GM19468 (cell line): ENCODE measurements at regions not wholly inside any gene's neighbourhood (a gene's known extent, or its start where the extent isn't known, plus 50 kb on each side); places are given as distances from the start of the nearest gene placed in this dataset.

ENCODE experiments used
- ATAC-seq: cut with Tn5 transposase; IDR thresholded peaks from one replicate; pipeline ENCODE4 v1.9.1; 2021; ENCODE audit warnings: mild to moderate bottlenecking, moderate library complexity, moderate number of reproducible peaks; ENCODE audit not compliant: unreplicated experiment; ENCODE audit errors: extremely low read depth

DNA sequence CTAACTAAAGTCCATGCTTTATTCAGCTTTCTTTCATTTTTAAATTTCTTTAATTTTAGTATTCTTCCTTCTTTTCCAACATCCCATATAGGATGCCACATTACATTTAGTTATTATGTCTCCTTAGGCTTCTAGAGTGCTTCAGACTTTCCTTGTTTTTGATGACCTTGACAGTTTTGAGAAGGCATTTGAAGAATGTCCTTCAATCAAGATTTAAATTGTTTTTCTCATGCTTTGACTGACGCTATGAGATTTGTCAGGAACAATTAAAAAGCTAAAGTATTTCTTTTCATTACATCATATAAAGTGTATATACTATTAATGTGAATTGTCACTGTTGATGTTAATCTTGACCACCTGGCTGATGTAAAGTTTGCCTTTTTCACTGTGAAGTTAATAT lies 173.7 kb upstream of the LYPLAL1 start:
- ATAC-seq, result no peak

- ATAC-seq, result no peak
Measured at GRCh38 chr1:219000631-219001030, 173.0 kb upstream of the LYPLAL1 start.

- no peak for ATAC-seq
Measured at GRCh38 chr1:219010720-219011119, 163.0 kb upstream of the LYPLAL1 start.

DNA sequence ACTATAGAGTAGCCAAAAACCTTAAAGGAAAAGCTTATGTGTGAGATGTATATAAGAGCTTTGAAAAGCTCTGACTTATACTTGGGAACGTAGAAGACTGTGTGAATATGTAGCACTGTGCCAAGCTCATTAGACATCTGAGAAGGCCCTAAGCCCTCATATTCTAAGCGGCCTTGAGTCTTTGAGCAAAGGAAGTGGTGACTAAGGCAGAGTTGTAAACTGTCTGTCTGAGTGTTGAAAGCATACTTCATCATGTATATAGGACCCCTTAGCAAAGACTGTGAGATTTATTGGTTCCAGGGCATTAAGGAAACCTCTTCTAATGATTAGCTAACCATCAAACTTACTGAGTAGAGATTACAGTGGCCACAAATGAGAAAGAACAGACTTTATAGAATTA lies 153.3 kb upstream of the LYPLAL1 start:
- ATAC-seq, result no peak

- no peak for ATAC-seq
Measured at GRCh38 chr1:219020846-219021245, 152.8 kb upstream of the LYPLAL1 start.

DNA sequence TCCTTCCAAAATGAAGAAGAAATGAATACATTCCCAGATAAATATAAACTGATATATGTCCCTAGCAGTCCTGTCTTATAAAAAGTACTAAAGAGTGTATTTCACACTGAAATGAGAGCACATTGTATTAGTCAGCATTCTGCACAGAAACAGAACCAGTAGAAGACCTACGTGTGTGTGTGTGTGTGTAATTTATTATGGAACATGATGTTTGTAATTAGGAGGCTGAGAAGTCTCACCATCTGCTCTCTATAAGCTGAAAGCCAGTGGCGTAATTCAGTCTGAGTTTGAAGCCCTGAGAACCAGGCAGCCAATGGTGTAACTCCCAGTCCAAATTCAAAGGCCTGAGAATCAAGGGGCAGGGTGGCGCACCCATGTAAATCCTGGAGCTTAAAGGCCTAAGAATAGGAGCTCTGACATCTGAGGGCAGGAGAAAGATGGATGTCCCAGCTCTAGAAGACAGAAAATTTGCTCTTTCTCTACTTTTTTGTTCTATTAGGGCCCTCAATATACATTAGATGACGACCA lies 146.5 kb upstream of the LYPLAL1 start:
- no peak for ATAC-seq

DNA sequence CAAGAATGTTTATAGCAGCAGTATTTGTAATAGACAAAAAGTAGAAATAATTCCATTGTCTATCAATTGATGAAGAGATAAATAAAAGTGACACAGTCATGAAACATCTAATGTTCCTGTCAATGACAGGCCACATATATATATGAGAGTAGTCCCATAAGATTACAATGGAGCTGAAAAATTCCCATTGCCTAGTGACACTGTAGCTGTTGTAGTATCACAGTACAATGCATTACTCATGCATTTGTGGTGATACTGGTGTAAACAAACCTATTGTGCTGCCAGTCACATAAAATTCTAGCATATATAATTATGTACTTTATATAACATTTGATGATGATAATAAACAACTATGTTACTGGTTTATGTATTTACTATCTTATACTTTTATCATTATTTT lies 141.9 kb upstream of the LYPLAL1 start:
- no peak for ATAC-seq

GRCh38 chr1:219038398-219038797 lies 135.3 kb upstream of the LYPLAL1 start:
- no peak for ATAC-seq

- no peak for ATAC-seq
Measured at GRCh38 chr1:219039017-219039681, 134.5 kb upstream of the LYPLAL1 start.

GRCh38 chr1:219039682-219040154 lies 134.0 kb upstream of the LYPLAL1 start:
- ATAC-seq, result no peak

DNA sequence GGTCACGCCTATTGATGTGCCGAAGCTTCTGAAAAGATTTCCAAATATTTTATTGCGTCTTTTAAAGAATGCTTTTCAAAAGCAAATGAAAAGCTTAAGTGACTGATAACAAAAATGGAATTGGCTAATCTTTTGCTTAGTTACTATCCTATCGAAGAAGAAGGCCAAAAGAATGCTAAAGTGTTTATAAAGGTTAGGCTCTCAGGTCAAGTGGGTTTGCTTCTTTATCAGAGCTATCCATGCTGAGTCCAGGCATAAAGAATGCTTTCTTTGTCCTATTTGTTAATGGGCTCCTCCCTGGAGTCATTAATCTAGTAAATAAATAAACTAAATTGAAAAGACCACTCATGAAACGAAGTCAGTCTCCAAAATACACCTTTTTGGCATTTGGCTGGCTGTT lies 133.4 kb upstream of the LYPLAL1 start:
- ATAC-seq, result no peak

DNA sequence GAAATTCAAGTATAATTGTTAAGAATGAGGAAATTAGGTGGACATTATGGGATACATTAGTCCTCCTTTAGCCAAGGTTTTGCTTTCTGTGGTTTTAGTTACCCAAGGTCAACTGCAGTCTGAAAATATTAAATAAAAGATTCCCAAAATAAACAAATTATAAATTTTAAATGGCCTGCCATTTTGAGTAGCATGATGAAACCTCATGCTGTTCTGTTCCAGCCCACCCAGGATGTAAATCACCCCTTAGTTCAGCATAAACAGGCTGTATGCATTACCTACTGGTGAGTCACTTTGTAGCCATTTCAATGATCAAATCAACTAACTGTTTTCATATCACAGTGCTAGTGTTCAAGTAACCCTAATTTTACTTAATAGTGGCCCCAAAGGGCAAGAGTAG lies 132.5 kb upstream of the LYPLAL1 start:
- no peak for ATAC-seq

DNA sequence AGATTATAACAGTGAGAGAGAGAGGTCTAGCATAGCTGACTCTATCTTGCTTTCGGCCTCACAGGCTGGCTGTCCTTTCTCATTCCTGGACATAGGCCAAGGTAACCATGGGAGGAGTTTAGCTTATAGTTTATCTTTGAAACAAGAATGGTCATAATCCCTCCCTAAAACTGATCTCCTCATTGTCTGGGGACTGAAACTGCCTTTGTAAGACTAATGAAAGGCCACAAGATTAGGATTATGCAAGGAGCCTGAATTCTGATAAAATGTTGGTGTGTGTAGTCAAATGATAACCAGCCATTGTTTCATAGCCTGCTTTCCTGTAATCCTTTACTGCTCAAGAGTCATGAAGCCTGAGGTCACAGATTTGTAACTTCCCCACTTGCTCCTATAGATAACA lies 131.9 kb upstream of the LYPLAL1 start:
- no peak for ATAC-seq

DNA sequence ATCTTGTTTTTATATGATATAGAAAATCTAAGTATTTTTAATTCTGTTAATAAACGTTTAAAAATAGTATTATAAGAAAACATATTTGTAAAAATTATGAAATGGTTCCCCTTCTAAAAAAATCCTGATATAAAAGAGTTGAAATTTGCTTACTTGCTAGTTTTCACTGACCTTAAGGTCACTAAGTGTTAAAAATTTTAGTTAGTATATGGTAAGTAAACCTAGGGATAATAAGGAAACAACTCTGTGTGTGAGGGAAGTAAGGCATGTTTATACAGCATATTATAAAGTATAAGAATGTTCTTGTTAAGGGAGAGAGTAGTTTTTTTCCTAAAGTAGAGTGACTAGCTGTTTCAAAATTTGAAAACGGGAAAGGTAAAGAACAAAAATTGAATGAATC lies 130.9 kb upstream of the LYPLAL1 start:
- no peak for ATAC-seq

DNA sequence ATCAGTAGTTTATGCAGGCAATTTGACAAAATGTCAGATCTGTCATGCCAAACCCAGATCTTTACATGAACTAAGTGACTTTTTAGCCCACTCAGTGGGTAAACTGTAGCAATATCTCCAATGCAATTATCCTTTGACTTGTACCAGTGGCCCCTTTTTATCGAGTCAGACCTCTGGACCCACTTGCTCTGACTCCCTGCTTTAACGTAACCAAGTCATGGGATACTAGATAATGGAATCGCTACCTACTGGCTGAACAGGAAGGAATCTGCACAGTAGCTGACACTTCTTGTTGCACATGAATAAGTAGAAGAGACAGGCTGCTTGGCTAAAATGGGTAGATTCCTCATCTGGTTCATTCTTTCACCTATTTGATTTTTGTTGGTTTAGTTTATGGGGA lies 128.4 kb upstream of the LYPLAL1 start:
- no peak for ATAC-seq

- no peak for ATAC-seq
Measured at GRCh38 chr1:219049501-219049900, 124.2 kb upstream of the LYPLAL1 start.

DNA sequence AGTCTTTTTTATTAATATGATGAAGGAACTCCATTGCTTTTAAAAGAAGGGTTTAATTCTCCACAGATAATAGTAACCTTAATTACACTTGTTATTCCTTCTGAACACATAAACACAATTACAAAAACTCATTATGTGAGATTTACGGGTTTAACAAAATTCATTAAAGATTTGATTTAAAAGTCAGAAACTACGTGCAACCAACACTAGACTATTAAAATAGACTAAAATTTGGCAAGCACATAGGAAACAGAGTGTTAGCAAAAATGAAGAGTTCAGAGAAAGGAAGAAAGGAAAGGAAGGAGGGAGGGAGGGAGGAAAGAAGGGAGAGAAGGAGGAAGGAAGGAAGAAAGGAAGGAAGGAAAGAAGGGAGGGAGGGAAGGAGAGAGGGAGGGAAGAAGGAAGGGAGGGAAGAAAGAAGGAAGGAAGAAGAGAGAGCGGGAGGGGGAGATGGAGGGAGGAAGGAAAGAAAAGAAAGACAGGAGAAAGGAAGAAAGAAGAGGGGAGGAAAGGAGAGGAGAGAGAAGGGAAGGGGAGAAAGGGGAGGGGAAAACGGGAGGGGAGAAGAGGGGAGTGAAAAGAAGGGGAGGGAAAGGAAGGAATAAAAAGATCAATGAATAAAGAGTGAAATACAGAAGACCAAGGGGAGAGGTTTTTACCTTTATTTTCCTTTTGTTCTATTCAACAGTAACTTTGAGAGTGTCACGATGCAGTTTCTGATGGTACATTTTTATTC lies 123.4 kb upstream of the LYPLAL1 start:
- no peak for ATAC-seq

- ATAC-seq, result no peak
Measured at GRCh38 chr1:219050822-219051125, 122.9 kb upstream of the LYPLAL1 start.

DNA sequence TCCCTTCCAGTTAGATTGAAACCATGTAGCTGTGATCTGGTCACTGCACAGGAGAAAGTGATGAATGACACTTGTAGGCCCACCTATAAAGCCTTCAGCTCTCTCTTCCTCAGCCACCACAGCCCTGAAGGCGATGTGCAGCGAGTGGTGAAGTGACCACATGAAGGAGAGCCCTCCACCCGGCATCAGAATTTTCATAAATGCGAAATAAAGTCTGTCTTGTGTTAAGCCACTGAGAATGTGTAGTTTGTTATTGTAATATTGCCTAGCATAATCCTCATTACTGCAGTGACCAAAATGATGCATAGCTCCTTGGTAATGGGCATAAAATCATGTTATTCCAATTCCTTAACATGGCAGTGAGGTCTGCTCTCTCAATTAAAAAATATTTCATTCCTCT lies 122.1 kb upstream of the LYPLAL1 start:
- ATAC-seq, result no peak

GRCh38 chr1:219058891-219059820 lies 114.5 kb upstream of the LYPLAL1 start:
- no peak for ATAC-seq

- ATAC-seq, result no peak
Measured at GRCh38 chr1:219060798-219061197, 112.9 kb upstream of the LYPLAL1 start.
